Muscle layer of duodenum (tissue), 2 donors: ENCODE measurements at regions not wholly inside any gene's neighbourhood (a gene's known extent, or its start where the extent isn't known, plus 50 kb on each side); places are given as distances from the start of the nearest gene placed in this dataset.

Source experiments
- H3K27ac ChIP-seq: one replicate; pipeline ENCODE4 v1.7.0; 2013; ENCODE audit warnings: mild to moderate bottlenecking, low read length
- H3K27me3 ChIP-seq: one replicate; pipeline ENCODE4 v1.7.0; 2013; ENCODE audit warnings: low read depth, mild to moderate bottlenecking, control low read depth, low read length
- H3K36me3 ChIP-seq, 2 donors: one replicate each; pipeline ENCODE4 v1.7.0; 2013; ENCODE audit warnings: low read length in 2 of 2, control low read depth in 1 of 2, mild to moderate bottlenecking in 1 of 2; ENCODE audit not compliant: insufficient read depth in 2 of 2, control insufficient read depth in 1 of 2
- H3K4me1 ChIP-seq, 2 donors: one replicate each; pipeline ENCODE4 v1.7.0; 2013; ENCODE audit warnings: low read length in 2 of 2, mild to moderate bottlenecking in 2 of 2, control low read depth in 1 of 2, moderate library complexity in 1 of 2; ENCODE audit not compliant: insufficient read depth in 2 of 2, control insufficient read depth in 1 of 2
- H3K4me3 ChIP-seq, 2 donors: one replicate each; pipeline ENCODE4 v1.7.0; 2013; ENCODE audit warnings: low read length in 2 of 2, low read depth in 1 of 2, mild to moderate bottlenecking in 1 of 2
- H3K9me3 ChIP-seq, 2 donors: one replicate each; pipeline ENCODE4 v1.7.0; 2013; ENCODE audit warnings: low read length in 2 of 2, control low read depth in 1 of 2, mild to moderate bottlenecking in 1 of 2; ENCODE audit not compliant: control insufficient read depth in 1 of 2
- donor health status: healthy.

DNA sequence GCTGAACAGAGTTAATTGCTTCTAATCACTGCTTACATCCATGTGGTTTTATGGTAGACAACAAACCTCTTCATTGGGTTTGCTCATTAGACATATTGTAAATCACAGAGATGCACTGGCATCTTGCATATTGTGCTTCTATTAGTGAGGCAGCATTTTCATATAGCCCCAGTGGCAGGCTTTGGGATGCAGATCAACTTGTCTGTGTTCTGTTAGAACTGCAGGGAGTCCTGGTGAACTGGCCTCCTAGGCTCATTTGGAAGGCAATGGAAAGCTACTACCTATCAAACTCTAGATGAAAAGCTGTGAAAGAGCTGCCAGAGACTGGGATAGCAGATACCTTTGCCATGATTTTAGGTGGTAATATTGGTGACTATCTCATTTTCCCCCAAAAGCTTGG is 108.8 kb downstream of the NAA11 start:
- no peaks in the 10 kb centered on the region for H3K27me3 ChIP-seq
- H3K36me3 ChIP-seq, result no peaks in the 10 kb centered on the region
- no peak overlapping the region for H3K27ac ChIP-seq
- peaks cover 0 to 2% of the 10 kb centered on the region in 2 donors for H3K9me3 ChIP-seq
- H3K4me1 ChIP-seq, result no peaks in the 10 kb centered on the region
- no peak overlapping the region for H3K4me3 ChIP-seq

DNA sequence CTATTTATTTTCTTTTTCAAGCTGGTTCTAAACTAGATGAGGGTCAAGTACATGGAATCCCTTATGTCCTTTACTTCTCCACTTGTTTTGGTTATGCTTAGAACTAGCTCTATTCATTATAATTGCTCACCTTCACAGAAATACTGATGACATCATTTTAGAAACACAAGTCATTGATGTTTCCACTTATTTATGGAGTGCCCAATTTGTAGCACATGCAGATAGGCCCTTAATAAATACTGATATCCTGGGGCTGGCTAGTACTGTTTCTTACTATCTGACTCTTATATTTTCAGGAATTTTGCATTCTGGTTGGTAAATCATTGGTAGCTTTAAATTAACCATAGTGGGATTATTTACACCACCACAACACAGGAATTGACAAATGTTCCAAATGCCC is 112.2 kb downstream of the NAA11 start:
- no peaks in the 10 kb centered on the region for H3K27me3 ChIP-seq
- H3K4me1 ChIP-seq, result no peaks in the 10 kb centered on the region
- no peak overlapping the region for H3K27ac ChIP-seq
- H3K4me3 ChIP-seq, result no peak overlapping the region
- no peaks in the 10 kb centered on the region for H3K36me3 ChIP-seq
- no peaks in the 10 kb centered on the region for H3K9me3 ChIP-seq

DNA sequence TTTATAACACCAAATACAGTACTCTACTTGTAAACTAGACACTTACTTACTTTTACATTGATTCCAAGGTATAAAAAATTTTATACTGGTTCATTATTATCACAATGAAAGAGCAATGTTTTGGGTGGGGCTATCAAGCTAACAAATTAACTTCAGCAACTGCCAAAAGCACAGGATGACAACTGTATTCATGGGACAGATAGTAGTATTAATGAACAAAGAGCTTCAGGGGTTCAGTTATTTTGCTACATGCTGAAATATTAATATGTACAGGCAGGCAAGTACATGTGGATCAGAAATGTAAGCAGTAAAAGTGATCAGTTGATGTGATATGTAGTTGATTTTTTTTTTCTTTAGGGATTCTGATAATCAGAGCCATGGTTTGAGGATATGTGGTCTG is 112.9 kb downstream of the NAA11 start:
- no peak overlapping the region for H3K27ac ChIP-seq

GRCh38 chr4:79212311-79212710 is 113.5 kb downstream of the NAA11 start:
- Histone ChIP-seq H3K9me3 (no peaks in the 10 kb centered on the region), H3K4me3 (no peak overlapping the region), H3K27ac (no peak overlapping the region), H3K36me3 (no peaks in the 10 kb centered on the region), H3K4me1 (no peaks in the 10 kb centered on the region), H3K27me3 (no peaks in the 10 kb centered on the region)

More for the DNA sequence above, 112.9 kb downstream of the NAA11 start:
- Histone ChIP-seq H3K4me1 (no peaks in the 10 kb centered on the region), H3K4me3 (no peak overlapping the region), H3K9me3 (no peaks in the 10 kb centered on the region), H3K36me3 (no peaks in the 10 kb centered on the region), H3K27me3 (no peaks in the 10 kb centered on the region)

DNA sequence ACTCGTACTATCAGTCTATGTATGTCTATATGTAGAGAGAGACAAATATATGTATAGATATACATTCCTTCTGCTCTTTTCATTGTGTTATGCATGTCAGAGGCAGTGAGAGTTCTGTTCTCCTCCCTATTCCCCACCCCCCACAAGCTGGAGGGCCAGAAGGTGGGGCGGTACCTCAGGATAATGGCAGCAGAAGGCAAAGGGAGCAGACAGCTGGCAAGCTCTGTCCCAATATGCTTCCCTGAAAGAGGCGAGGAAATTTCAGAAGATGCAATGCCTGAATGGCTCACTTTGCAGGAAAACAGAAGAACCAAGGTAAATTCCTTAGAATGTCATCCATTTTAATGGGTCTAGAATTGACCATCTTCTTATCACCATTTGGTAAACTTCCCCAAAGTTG is 114.4 kb downstream of the NAA11 start:
- Histone ChIP-seq H3K36me3 (no peaks in the 10 kb centered on the region), H3K27me3 (no peaks in the 10 kb centered on the region), H3K4me1 (no peaks in the 10 kb centered on the region), H3K4me3 (no peak overlapping the region), H3K27ac (no peak overlapping the region), H3K9me3 (peaks cover 0 to 5% of the 10 kb centered on the region in 2 donors)

DNA sequence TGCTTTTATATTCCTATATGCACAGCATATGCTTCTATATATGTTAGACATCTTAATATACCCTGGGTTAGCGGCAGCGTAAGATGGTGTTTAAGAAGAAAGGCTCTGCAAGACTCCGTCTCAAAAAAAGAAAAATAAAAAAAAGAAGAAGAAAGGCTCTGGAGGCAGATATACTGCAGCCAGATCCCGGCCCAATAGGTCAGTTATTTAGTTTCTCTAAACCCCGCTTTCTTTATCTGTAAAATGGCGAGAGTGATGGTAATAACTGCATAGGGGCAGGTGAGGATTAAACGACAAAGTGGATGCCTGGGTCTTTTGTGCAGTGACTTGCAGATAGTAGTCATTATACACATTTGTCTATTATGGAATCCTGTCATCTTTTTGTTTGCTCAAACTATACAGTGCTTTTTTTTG is 115.2 kb downstream of the NAA11 start:
- Histone ChIP-seq H3K27ac (no peak overlapping the region), H3K4me1 (no peaks in the 10 kb centered on the region), H3K4me3 (no peak overlapping the region), H3K27me3 (no peaks in the 10 kb centered on the region), H3K36me3 (no peaks in the 10 kb centered on the region), H3K9me3 (peaks cover 0 to 9% of the 10 kb centered on the region in 2 donors)

- Histone ChIP-seq H3K4me1 (no peaks in the 10 kb centered on the region), H3K9me3 (peaks cover 0 to 10% of the 10 kb centered on the region in 2 donors), H3K36me3 (no peaks in the 10 kb centered on the region), H3K4me3 (no peak overlapping the region), H3K27me3 (no peaks in the 10 kb centered on the region), H3K27ac (no peak overlapping the region)
Measured at GRCh38 chr4:79209822-79210635, 115.8 kb downstream of the NAA11 start.

DNA sequence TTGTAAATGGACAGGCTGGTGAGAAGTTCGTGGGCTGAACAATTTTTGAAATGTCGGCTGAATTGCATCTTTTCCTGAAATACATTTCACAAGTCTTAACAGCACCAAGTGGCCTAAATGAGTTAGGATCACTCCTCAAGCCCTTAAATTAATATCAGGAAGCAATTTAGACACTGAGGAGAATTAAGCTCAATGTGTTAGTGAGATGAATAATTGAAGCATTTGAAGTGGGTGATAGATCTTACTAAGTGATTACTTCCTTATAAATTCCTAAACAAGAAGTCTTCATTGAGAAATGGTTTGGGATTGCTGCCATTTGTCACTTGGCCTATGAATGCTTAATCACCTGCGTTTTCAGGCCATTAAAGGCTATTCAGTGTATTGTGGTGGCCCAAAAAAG is 116.8 kb downstream of the NAA11 start:
- no peak overlapping the region for H3K4me3 ChIP-seq
- no peaks in the 10 kb centered on the region for H3K27me3 ChIP-seq
- no peaks in the 10 kb centered on the region for H3K36me3 ChIP-seq
- H3K9me3 ChIP-seq, result peaks cover 0 to 10% of the 10 kb centered on the region in 2 donors
- no peak overlapping the region for H3K27ac ChIP-seq
- H3K4me1 ChIP-seq, result no peaks in the 10 kb centered on the region

DNA sequence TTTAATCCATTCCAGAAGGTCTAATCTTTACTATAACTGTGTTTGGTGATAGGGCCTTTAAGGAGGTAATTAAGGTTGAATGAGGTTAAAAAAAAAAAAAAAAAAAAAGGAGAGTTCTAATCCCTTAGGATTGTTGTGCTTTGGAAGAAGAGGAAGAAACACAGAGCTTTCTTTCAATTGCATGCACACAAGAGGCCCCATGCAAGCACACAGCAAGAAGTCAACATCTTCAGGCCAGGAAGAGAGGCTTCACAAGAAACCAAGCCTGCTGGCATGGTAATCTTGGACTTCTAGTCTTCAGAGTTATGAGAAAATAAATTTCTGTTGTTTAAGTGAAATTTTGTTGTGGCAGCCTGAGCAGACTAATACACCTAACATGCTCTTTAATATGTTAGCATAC is 118.6 kb downstream of the NAA11 start:
- no peaks in the 10 kb centered on the region for H3K36me3 ChIP-seq
- H3K4me3 ChIP-seq, result no peak overlapping the region
- peaks cover 0 to 10% of the 10 kb centered on the region in 2 donors for H3K9me3 ChIP-seq
- H3K27ac ChIP-seq, result no peak overlapping the region
- H3K4me1 ChIP-seq, result no peaks in the 10 kb centered on the region
- H3K27me3 ChIP-seq, result no peaks in the 10 kb centered on the region

- no peaks in the 10 kb centered on the region for H3K4me1 ChIP-seq
- no peak overlapping the region for H3K27ac ChIP-seq
- no peaks in the 10 kb centered on the region for H3K36me3 ChIP-seq
- no peak overlapping the region for H3K4me3 ChIP-seq
- peaks cover 0 to 10% of the 10 kb centered on the region in 2 donors for H3K9me3 ChIP-seq
- H3K27me3 ChIP-seq, result no peaks in the 10 kb centered on the region
Measured at GRCh38 chr4:79206660-79207059, 119.2 kb downstream of the NAA11 start.

DNA sequence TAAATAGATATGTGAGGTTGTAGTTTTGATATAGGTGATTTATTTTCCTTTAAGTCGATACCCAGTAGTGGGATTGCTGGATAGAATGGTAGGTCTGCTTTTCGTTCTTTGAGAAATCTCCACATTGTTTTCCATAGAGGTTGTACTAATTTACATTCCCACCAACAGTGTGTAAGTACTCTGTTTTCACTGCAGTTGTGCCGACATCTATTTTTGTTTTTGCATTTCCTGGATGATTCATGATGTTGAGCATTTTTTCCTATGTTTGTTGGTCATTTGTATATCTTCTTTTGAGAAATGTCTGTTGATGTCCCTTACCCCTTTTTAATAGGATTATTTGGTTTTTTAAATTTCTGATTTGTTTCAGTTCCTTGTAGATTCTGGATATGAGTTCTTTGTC is 120.7 kb downstream of the NAA11 start:
- H3K36me3 ChIP-seq, result no peaks in the 10 kb centered on the region
- H3K27ac ChIP-seq, result no peak overlapping the region
- peaks cover 0 to 10% of the 10 kb centered on the region in 2 donors for H3K9me3 ChIP-seq
- H3K4me3 ChIP-seq, result no peak overlapping the region
- H3K27me3 ChIP-seq, result no peaks in the 10 kb centered on the region
- no peaks in the 10 kb centered on the region for H3K4me1 ChIP-seq

DNA sequence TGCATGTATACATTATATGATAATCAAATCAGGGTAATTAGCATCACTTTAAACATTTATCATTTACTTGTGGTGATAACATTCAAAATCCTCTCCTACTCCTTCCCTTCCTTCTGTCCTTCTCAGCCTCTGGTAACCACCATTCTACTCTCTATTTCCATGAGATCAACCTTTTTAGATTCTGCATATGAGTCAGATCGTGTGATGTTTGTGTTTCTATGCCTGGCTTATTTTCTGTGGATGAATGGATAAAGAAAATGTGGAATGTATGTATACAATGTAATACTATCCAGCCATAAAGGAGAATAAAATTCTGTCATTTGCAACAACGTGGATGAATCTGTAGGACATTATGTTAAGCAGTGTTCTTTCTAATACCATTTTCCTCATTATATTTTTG is 123.9 kb downstream of the NAA11 start:
- no peaks in the 10 kb centered on the region for H3K27me3 ChIP-seq
- no peak overlapping the region for H3K4me3 ChIP-seq
- H3K27ac ChIP-seq, result no peak overlapping the region
- no peaks in the 10 kb centered on the region for H3K4me1 ChIP-seq
- peaks cover 0 to 10% of the 10 kb centered on the region in 2 donors for H3K9me3 ChIP-seq
- no peaks in the 10 kb centered on the region for H3K36me3 ChIP-seq
